ENCODE measurements at regions not wholly inside any gene's neighbourhood (a gene's known extent, or its start where the extent isn't known, plus 50 kb on each side); places are given as distances from the start of the nearest gene placed in this dataset.

DNA sequence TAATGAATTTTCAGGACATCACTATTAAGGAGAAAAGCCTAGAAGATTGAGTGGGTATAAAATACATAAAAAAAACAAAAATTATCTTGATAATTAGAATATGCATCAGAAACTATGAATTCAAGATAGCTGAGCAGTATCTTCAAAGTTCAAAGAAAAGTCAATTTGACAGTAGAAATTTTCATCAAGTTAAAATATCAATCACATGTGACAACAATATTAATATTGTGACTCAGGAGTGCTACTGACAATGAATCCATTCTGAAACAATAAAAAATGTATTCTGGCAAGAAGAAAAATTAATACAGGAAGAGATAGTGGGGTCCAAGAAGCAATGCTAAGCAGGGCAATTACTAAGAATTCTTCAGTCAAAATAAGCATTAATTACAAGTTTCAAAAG is 151.9 kb upstream of the GLRA2 start:
- Histone ChIP-seq H3K27me3 (ENCODE audit: control insufficient read depth, insufficient read depth, low read length) (no peaks in the 10 kb centered on the region), H3K27ac (ENCODE audit: low read depth, low read length) (no peak overlapping the region), H3K9ac (ENCODE audit: low read length) (no peak overlapping the region), H3K4me1 (ENCODE audit: control insufficient read depth, insufficient read depth, low read length) (no peaks in the 10 kb centered on the region), H3K36me3 (ENCODE audit: control insufficient read depth, insufficient read depth, low read length) (no peaks in the 10 kb centered on the region), H3K4me3 (ENCODE audit: low read length) (no peak overlapping the region)

DNA sequence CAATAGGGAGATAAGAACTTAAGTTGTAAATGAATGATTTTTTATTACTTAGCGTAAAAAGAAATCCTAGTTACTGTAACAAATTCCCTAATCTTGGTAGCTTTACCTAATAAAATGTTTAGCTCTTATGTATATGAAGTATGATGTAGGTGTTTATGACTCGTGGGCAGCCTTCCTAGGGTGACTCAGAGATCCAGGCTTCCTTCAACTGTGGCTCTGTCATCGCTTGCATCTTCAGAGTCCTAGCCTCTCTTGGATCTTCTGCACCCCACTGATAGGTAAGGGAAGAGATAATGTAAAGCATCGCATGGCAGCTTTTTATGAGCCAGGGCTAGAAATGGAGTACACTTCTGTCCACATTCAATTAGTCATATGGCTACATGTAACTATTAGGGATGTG is 165.6 kb upstream of the GLRA2 start:
- Histone ChIP-seq H3K4me1 (ENCODE audit: control insufficient read depth, insufficient read depth, low read length) (no peaks in the 10 kb centered on the region), H3K27ac (ENCODE audit: low read depth, low read length) (no peak overlapping the region), H3K27me3 (ENCODE audit: control insufficient read depth, insufficient read depth, low read length) (no peaks in the 10 kb centered on the region), H3K4me3 (ENCODE audit: low read length) (no peak overlapping the region), H3K9ac (ENCODE audit: low read length) (no peak overlapping the region), H3K36me3 (ENCODE audit: control insufficient read depth, insufficient read depth, low read length) (no peaks in the 10 kb centered on the region)

DNA sequence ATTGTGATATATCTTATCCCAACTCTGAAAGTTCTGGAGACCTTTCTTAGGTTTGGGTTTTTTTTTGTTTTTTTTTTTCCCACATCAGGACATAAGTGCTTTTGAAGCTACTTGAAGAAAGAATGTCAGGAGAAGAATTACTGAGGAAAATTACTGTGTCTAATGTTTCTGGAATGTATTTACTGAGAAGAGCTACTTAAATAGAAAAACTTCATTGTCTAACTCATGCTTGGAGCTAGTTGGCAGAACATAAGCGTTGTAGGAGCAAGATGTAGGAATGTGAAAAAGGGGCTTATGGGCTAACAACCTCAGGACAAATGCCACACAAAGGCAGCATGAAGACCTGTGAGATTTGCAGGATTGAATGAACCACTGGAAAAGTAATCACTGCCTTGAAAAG is 166.6 kb upstream of the GLRA2 start:
- Histone ChIP-seq H3K36me3 (ENCODE audit: control insufficient read depth, insufficient read depth, low read length) (no peaks in the 10 kb centered on the region), H3K27me3 (ENCODE audit: control insufficient read depth, insufficient read depth, low read length) (peaks cover 2% of the 10 kb centered on the region), H3K27ac (ENCODE audit: low read depth, low read length) (no peak overlapping the region), H3K9ac (ENCODE audit: low read length) (no peak overlapping the region), H3K4me3 (ENCODE audit: low read length) (no peak overlapping the region), H3K4me1 (ENCODE audit: control insufficient read depth, insufficient read depth, low read length) (no peaks in the 10 kb centered on the region)

DNA sequence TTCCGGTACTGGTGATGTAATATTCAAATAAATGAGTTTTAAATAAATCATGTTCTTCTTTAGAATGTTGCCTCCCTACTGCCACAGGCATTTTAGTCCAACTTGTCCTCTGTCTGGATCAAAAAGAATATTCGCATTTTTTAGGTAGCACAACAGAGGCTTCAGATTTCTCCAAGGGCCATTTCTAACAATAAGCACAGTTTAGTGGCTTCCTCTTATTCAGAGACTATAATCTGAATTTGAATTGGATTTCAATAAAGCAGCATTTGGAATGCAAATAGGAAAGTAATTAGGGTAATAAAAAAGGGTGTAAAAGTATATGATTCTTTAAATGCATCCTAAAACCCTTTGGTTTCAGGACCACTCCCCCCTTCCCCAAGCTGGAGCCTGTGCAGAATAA is 167.9 kb upstream of the GLRA2 start:
- Histone ChIP-seq H3K27ac (ENCODE audit: low read depth, low read length) (no peak overlapping the region), H3K4me3 (ENCODE audit: low read length) (no peak overlapping the region), H3K36me3 (ENCODE audit: control insufficient read depth, insufficient read depth, low read length) (no peaks in the 10 kb centered on the region), H3K27me3 (ENCODE audit: control insufficient read depth, insufficient read depth, low read length) (peaks cover 5% of the 10 kb centered on the region), H3K4me1 (ENCODE audit: control insufficient read depth, insufficient read depth, low read length) (no peaks in the 10 kb centered on the region), H3K9ac (ENCODE audit: low read length) (no peak overlapping the region)

DNA sequence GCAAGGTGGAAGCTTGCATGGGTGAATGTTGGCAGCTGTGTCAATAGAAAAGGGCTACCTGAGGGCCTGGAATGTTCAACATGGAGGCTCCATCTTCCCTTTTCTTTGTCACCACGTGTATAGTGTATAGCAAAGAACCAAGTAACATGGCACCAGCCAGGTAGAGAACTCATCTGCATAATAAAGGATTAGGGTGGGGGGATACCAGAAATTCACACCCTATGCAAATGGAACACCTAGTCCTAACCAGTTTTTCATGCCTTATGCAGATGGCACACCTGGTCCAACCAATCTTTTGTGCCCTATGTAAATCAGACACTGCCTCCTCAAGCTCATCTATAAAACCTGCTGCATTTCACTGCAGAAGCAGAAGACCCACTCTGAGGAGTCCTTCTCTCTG is 169.6 kb upstream of the GLRA2 start:
- Histone ChIP-seq H3K9ac (ENCODE audit: low read length) (no peak overlapping the region), H3K36me3 (ENCODE audit: control insufficient read depth, insufficient read depth, low read length) (no peaks in the 10 kb centered on the region), H3K27ac (ENCODE audit: low read depth, low read length) (no peak overlapping the region), H3K27me3 (ENCODE audit: control insufficient read depth, insufficient read depth, low read length) (peaks cover 5% of the 10 kb centered on the region), H3K4me3 (ENCODE audit: low read length) (no peak overlapping the region), H3K4me1 (ENCODE audit: control insufficient read depth, insufficient read depth, low read length) (no peaks in the 10 kb centered on the region)

DNA sequence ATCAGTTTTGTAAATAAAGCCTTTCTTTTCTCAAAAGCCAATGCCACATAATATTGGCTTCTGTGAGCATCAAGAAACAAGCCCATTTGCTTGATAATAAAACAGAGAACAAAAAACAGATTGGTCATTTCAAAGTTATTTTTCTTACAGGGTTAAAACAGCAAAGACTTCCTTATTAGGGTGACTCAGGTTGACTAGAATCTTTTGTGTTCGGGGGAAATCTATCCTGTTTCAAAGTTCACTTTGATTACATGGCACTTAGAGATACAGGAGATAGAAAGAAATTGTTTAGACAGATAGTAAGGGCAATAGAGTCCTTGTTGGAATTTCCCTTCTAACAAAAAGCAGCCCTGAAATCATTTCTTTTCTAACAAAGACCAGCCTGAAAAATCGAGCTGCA is 170.0 kb upstream of the GLRA2 start:
- no peaks in the 10 kb centered on the region for H3K4me1 ChIP-seq (ENCODE audit: control insufficient read depth, insufficient read depth, low read length)
- H3K36me3 ChIP-seq (ENCODE audit: control insufficient read depth, insufficient read depth, low read length): no peaks in the 10 kb centered on the region
- H3K27me3 ChIP-seq (ENCODE audit: control insufficient read depth, insufficient read depth, low read length): peaks cover 5% of the 10 kb centered on the region
- H3K27ac ChIP-seq (ENCODE audit: low read depth, low read length): no peak overlapping the region
- no peak overlapping the region for H3K9ac ChIP-seq (ENCODE audit: low read length)
- no peak overlapping the region for H3K4me3 ChIP-seq (ENCODE audit: low read length)

DNA sequence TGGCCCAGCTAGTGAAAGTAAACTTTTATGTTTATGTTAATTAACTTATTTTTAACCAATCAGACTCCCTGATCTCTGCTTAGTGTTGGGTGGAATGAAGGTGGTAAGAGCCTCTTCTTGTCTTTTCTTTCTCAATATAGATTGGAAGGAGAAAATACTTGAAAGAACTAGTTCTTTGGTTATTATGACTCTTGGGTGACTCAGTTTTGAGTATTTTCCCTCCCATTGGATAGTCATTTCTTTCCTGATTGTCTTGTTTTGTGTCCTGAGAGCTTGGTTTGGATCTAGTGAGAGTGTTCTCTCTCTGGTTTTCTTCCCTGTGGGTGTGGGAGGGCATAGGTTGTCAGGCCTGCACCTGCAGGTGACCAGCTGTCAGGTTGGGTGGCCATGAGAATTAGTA is 172.0 kb upstream of the GLRA2 start:
- H3K9ac ChIP-seq (ENCODE audit: low read length): no peak overlapping the region
- H3K4me3 ChIP-seq (ENCODE audit: low read length): no peak overlapping the region
- H3K27ac ChIP-seq (ENCODE audit: low read depth, low read length): no peak overlapping the region
- no peaks in the 10 kb centered on the region for H3K4me1 ChIP-seq (ENCODE audit: control insufficient read depth, insufficient read depth, low read length)
- peaks cover 5% of the 10 kb centered on the region for H3K27me3 ChIP-seq (ENCODE audit: control insufficient read depth, insufficient read depth, low read length)
- no peaks in the 10 kb centered on the region for H3K36me3 ChIP-seq (ENCODE audit: control insufficient read depth, insufficient read depth, low read length)

DNA sequence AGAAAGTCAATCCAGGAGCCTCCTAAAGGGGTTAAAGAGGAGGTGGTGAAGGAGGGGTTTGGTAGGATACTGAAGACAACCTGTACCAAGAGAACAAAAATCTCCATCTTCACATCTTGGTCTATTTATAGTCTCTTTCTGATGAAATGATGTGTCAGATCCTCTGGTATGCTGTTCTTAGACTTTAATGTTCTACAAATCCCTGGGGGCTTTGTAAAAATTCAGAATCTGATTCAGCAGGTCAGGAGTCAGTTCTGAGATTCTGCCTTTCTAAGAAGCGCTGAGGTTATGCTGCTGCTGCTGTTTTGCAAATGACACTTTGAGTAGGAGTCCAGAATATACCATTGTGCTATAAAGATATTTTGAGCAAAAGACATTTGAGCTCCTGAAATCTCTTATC is 172.9 kb upstream of the GLRA2 start:
- no peaks in the 10 kb centered on the region for H3K4me1 ChIP-seq (ENCODE audit: control insufficient read depth, insufficient read depth, low read length)
- peaks cover 5% of the 10 kb centered on the region for H3K27me3 ChIP-seq (ENCODE audit: control insufficient read depth, insufficient read depth, low read length)
- no peak overlapping the region for H3K27ac ChIP-seq (ENCODE audit: low read depth, low read length)
- no peaks in the 10 kb centered on the region for H3K36me3 ChIP-seq (ENCODE audit: control insufficient read depth, insufficient read depth, low read length)
- no peak overlapping the region for H3K9ac ChIP-seq (ENCODE audit: low read length)
- no peak overlapping the region for H3K4me3 ChIP-seq (ENCODE audit: low read length)

DNA sequence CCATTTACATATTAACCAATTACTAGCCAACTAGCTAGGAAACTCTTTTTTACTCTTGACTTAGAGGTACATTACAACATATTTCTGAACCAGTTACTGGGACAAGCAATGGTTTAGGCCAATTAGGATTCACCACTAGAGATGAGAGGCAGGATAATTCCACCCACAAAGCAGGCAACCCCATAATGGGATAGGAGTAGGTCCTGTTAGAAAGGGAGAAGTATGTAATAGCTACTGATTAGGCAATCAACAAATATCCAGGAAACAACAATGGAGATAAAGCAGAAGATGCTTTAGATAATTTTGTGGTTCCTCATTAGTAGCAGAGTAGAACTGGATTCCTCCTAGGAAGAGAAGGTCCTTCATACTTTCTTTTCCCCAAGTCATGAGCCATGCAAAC is 173.8 kb upstream of the GLRA2 start:
- Histone ChIP-seq H3K36me3 (ENCODE audit: control insufficient read depth, insufficient read depth, low read length) (no peaks in the 10 kb centered on the region), H3K9ac (ENCODE audit: low read length) (no peak overlapping the region), H3K27ac (ENCODE audit: low read depth, low read length) (no peak overlapping the region), H3K4me3 (ENCODE audit: low read length) (no peak overlapping the region), H3K27me3 (ENCODE audit: control insufficient read depth, insufficient read depth, low read length) (peaks cover 5% of the 10 kb centered on the region), H3K4me1 (ENCODE audit: control insufficient read depth, insufficient read depth, low read length) (no peaks in the 10 kb centered on the region)

DNA sequence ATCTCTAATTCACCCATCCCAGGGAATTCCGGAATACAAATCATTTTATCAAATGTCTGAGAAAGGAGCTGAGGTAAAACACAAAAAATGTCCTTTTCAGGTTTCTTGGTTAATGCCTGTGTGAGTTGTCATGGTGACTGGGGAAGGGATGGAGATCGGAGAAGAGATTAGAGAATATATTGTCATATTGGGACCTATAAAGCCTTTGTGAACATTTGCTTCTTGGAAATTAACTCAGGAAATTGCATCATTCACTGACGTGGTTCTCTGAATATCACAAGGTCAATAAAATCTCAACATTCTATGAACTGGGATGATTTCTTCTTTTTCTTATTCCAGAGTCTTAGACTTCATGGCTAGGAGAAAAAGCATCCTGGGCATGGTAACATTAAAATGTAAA is 174.8 kb upstream of the GLRA2 start:
- Histone ChIP-seq H3K27me3 (ENCODE audit: control insufficient read depth, insufficient read depth, low read length) (peaks cover 5% of the 10 kb centered on the region), H3K4me1 (ENCODE audit: control insufficient read depth, insufficient read depth, low read length) (no peaks in the 10 kb centered on the region), H3K9ac (ENCODE audit: low read length) (no peak overlapping the region), H3K27ac (ENCODE audit: low read depth, low read length) (no peak overlapping the region), H3K4me3 (ENCODE audit: low read length) (no peak overlapping the region), H3K36me3 (ENCODE audit: control insufficient read depth, insufficient read depth, low read length) (no peaks in the 10 kb centered on the region)

DNA sequence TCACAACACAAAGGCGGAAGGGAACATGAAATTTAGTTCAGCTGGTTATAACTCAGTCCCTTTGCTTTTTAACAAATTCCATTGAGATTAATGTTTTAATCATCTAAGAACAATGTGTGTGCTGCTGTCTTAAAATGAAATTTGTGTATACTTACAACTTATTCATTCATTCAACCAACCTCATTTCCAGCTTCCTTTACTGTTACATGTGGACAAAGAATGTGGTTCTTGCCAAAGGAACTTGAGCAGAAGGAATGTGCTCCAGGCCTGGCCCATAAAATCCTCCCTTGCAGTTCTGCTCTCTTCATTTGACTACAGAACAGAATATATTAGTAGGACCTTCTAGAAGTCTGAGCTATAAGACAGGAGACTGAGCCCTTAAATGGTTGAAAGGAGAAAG is 176.8 kb upstream of the GLRA2 start:
- Histone ChIP-seq H3K4me1 (ENCODE audit: control insufficient read depth, insufficient read depth, low read length) (no peaks in the 10 kb centered on the region), H3K9ac (ENCODE audit: low read length) (no peak overlapping the region), H3K27me3 (ENCODE audit: control insufficient read depth, insufficient read depth, low read length) (peaks cover 1% of the 10 kb centered on the region), H3K27ac (ENCODE audit: low read depth, low read length) (no peak overlapping the region), H3K4me3 (ENCODE audit: low read length) (no peak overlapping the region), H3K36me3 (ENCODE audit: control insufficient read depth, insufficient read depth, low read length) (no peaks in the 10 kb centered on the region)

DNA sequence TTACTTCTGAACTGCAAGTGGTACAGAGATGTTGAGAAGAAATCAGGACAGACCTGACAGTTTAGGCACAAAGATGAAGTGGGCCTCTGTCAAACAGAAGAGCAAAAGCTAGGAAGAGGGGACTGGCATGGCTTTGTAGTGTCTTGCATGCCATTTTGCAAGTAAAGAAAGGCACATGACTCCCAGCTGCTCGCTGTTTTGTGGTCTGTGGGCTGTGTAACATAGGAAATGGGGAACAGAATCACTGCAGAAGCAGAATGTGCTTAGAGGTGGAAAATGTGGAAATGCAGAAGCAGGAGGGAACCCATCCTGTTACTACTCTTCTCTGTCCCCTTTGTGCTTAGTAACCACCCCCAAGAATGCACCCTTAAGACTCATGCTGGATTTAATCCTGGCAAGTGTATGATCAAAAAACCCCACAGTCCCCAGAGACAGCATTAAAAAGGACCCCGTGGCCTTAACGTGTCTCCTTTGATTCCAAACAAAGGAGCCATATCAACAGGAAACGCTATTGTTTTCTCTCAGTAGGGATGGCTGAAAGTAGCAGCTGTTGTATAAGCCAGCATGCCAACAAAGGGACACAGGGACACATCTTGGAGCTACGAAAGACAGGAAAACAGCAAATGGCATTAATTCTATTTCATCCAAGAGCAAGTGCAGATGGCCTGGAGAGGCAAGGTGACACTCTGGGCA is 177.6 kb upstream of the GLRA2 start:
- Histone ChIP-seq H3K4me3 (ENCODE audit: low read length) (no peak overlapping the region), H3K27me3 (ENCODE audit: control insufficient read depth, insufficient read depth, low read length) (no peaks in the 10 kb centered on the region), H3K9ac (ENCODE audit: low read length) (no peak overlapping the region), H3K27ac (ENCODE audit: low read depth, low read length) (no peak overlapping the region), H3K4me1 (ENCODE audit: control insufficient read depth, insufficient read depth, low read length) (no peaks in the 10 kb centered on the region), H3K36me3 (ENCODE audit: control insufficient read depth, insufficient read depth, low read length) (no peaks in the 10 kb centered on the region)

DNA sequence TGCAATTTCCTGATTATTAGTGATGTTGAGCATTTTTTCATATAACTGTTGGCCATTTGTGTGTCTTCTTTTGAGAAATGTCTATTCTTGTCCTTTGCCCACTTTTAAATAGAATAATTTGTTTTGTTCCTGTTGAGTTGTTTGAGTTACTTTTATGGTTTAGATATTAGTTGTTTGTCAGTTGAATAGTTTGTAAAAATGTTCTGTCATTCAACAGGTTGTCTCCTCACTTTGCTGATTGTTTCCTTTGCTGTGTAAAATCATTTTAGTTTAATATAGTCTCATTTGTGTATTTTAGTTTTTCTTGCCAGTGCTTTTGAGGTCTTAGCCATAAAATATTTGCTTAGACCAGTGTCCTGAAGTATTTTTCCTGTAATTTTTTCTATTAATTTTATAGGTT is 181.8 kb upstream of the GLRA2 start:
- Histone ChIP-seq H3K36me3 (ENCODE audit: control insufficient read depth, insufficient read depth, low read length) (no peaks in the 10 kb centered on the region), H3K4me1 (ENCODE audit: control insufficient read depth, insufficient read depth, low read length) (no peaks in the 10 kb centered on the region), H3K27ac (ENCODE audit: low read depth, low read length) (no peak overlapping the region), H3K4me3 (ENCODE audit: low read length) (no peak overlapping the region), H3K9ac (ENCODE audit: low read length) (no peak overlapping the region), H3K27me3 (ENCODE audit: control insufficient read depth, insufficient read depth, low read length) (no peaks in the 10 kb centered on the region)
